ENCODE measurements at regions not wholly inside any gene's neighbourhood (a gene's known extent, or its start where the extent isn't known, plus 50 kb on each side); places are given as distances from the start of the nearest gene placed in this dataset.

DNA sequence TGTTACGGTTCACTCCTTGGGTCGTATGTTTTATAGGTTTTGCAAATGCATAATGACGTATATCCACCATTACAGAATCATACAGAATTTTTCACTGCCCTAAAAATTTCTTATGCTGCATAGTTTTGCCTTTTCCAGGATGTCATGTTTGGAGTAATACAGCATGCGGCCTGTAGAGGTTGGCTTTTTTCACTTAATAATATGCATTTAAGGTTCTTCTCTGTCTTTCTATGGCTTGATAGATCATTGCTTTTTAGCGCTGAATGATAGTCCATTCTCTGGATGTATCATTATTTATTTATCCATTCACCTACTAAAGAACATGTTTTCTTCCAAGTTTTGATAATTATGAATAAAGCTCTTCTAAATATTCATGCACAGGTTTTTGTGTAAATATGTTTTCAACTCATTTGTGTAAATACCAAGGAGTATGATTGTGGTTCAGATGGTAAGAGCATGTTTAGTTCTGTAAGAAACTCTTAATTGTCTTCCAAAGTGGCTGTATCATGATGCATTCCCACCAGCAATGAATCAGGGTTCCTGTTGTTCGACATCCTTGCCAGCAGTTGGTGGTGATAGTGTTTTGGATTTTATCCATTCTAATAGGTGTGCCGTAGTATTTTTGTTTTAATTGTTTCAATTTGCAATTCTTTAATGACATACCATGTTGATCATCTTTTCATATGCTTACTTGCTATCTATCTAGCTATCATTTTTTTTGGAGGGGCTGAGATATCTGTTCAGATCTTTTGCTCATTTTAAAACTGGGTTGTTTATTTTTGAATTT, 531.2 kb upstream of the GHITM start:
- TF ChIP-seq, protein P1, sequence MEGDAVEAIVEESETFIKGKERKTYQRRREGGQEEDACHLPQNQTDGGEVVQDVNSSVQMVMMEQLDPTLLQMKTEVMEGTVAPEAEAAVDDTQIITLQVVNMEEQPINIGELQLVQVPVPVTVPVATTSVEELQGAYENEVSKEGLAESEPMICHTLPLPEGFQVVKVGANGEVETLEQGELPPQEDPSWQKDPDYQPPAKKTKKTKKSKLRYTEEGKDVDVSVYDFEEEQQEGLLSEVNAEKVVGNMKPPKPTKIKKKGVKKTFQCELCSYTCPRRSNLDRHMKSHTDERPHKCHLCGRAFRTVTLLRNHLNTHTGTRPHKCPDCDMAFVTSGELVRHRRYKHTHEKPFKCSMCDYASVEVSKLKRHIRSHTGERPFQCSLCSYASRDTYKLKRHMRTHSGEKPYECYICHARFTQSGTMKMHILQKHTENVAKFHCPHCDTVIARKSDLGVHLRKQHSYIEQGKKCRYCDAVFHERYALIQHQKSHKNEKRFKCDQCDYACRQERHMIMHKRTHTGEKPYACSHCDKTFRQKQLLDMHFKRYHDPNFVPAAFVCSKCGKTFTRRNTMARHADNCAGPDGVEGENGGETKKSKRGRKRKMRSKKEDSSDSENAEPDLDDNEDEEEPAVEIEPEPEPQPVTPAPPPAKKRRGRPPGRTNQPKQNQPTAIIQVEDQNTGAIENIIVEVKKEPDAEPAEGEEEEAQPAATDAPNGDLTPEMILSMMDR (IDR thresholded peaks at IDR 0.05): no peak
- no peak for TF ChIP-seq POLR2A (IDR thresholded peaks at IDR 0.05)

Data from vagina (tissue), 2 donors.